HUES48 (cell line): ENCODE measurements at regions not wholly inside any gene's neighbourhood (a gene's known extent, or its start where the extent isn't known, plus 50 kb on each side); places are given as distances from the start of the nearest gene placed in this dataset.

Experiments
- H3K27ac ChIP-seq: one replicate; pipeline ENCODE4 v1.7.0; 2013; ENCODE audit warnings: low read depth, low read length, inconsistent platforms
- H3K27me3 ChIP-seq: 2 replicates; pipeline ENCODE4 v1.6.1; 2013; ENCODE audit warnings: mild to moderate bottlenecking, low read length; ENCODE audit not compliant: control insufficient read depth, insufficient read depth
- H3K36me3 ChIP-seq: 2 replicates; pipeline ENCODE4 v1.6.1; 2013; ENCODE audit warnings: low read length; ENCODE audit not compliant: control insufficient read depth, insufficient read depth
- H3K4me1 ChIP-seq: 2 replicates; pipeline ENCODE4 v1.6.1; 2013; ENCODE audit warnings: mild to moderate bottlenecking, low read length; ENCODE audit not compliant: control insufficient read depth, insufficient read depth
- H3K4me3 ChIP-seq: 2 replicates; pipeline ENCODE4 v1.5.1; 2013; ENCODE audit warnings: mild to moderate bottlenecking, low read depth, low read length
- H3K9ac ChIP-seq: 2 replicates; pipeline ENCODE4 v1.6.1; 2013; ENCODE audit warnings: mild to moderate bottlenecking, low read depth, low read length, moderate library complexity
- H3K9me3 ChIP-seq: 2 replicates; pipeline ENCODE4 v1.6.1; 2013; ENCODE audit warnings: low read length; ENCODE audit not compliant: control insufficient read depth, insufficient read depth

- no peak overlapping the region for H3K27ac ChIP-seq
- no peaks in the 10 kb centered on the region for H3K36me3 ChIP-seq
- H3K9me3 ChIP-seq: no peaks in the 10 kb centered on the region
- H3K27me3 ChIP-seq: no peaks in the 10 kb centered on the region
- no peak overlapping the region for H3K9ac ChIP-seq
- H3K4me3 ChIP-seq: no peak overlapping the region
- peaks cover 4% of the 10 kb centered on the region for H3K4me1 ChIP-seq
These were observed 706.3 kb upstream of the WWC1 start for GRCh38 chr5:167585184-167585583.

DNA sequence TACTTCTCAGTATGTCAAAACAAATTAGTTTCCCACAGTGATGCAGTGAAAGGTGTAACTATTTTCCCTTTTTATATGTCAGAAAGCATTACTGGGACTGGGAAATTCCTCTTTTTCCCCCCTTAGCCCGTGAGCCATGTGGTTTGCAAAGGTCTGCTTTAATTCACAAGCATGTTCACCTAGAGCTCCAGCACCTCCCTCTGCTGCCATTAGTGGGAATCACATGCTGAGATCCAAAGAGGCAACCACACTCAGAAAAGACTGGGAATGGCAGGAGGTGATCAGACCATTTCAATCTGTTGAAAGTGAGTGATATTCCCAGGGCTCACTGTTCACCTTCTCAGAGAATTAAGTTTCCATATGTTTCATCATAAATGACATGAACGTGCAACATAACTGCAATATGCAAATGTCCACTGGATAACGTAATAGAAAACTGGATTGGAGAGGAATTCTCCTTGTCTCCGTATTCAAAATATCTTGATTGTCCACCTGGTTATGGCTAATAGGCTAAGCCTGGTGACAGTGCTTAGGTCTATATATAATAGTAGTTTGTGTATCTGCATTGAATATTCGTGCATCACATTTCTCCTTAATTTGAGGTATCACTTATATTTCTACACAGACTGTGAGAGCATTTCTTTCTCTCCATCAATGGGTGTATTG lies 703.5 kb upstream of the WWC1 start:
- H3K4me1 ChIP-seq: peaks cover 4% of the 10 kb centered on the region
- no peaks in the 10 kb centered on the region for H3K36me3 ChIP-seq
- H3K27me3 ChIP-seq: no peaks in the 10 kb centered on the region
- no peak overlapping the region for H3K4me3 ChIP-seq
- no peak overlapping the region for H3K27ac ChIP-seq
- H3K9ac ChIP-seq: no peak overlapping the region
- H3K9me3 ChIP-seq: no peaks in the 10 kb centered on the region

DNA sequence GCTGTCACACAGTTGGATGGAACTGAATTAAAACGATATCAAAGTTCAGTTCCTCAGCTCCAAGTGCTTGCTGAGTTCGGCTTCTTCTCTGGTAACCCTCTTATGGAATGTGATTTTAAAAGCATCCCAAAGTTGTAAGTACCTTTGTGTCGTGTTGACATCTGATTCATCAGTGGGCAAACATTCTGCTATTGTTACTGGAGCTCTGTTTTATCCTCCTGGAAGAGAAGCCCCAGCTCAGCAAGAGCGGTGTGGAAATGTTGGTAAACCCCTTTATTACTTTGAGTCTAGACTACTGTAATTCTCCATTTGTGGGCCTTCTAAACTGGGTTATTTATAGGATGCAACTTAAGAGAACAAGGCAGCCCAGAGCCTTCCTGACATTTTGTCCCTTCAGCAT lies 699.3 kb upstream of the WWC1 start:
- no peaks in the 10 kb centered on the region for H3K27me3 ChIP-seq
- H3K9ac ChIP-seq: no peak overlapping the region
- peaks cover 8% of the 10 kb centered on the region for H3K4me1 ChIP-seq
- H3K9me3 ChIP-seq: no peaks in the 10 kb centered on the region
- H3K27ac ChIP-seq: no peak overlapping the region
- no peaks in the 10 kb centered on the region for H3K36me3 ChIP-seq
- H3K4me3 ChIP-seq: no peak overlapping the region

GRCh38 chr5:167593329-167594060 lies 698.0 kb upstream of the WWC1 start:
- Histone ChIP-seq H3K27me3 (no peaks in the 10 kb centered on the region), H3K9me3 (no peaks in the 10 kb centered on the region), H3K4me3 (no peak overlapping the region), H3K36me3 (no peaks in the 10 kb centered on the region), H3K9ac (no peak overlapping the region), H3K4me1 (0 out of 2 replicates have a peak, but pooled peaks cover 4% of the 10 kb centered on the region), H3K27ac (no peak overlapping the region)

DNA sequence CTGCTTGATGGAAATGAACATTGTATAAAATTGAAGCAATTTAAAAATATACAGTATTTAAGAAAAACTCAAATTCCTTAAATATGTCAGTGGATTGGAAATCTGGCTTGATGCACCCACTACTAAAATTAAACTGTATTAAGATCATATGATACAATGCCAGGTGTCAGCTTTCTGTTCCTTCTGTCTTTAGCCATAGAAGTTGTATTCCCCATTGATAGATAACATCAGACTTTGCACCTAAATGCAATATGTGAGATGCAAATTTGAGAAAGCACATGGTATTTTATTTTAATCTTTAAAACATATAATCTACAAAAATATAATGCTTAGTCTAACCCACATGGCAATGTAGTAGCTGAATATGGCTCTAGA lies 697.4 kb upstream of the WWC1 start:
- Histone ChIP-seq H3K36me3 (no peaks in the 10 kb centered on the region), H3K27me3 (no peaks in the 10 kb centered on the region), H3K9ac (no peak overlapping the region), H3K4me1 (0 out of 2 replicates have a peak, but pooled peaks cover 4% of the 10 kb centered on the region), H3K4me3 (no peak overlapping the region), H3K27ac (no peak overlapping the region), H3K9me3 (no peaks in the 10 kb centered on the region)

GRCh38 chr5:167594750-167595149 lies 696.7 kb upstream of the WWC1 start:
- Histone ChIP-seq H3K4me3 (no peak overlapping the region), H3K27me3 (no peaks in the 10 kb centered on the region), H3K4me1 (0 out of 2 replicates have a peak, but pooled peaks cover 4% of the 10 kb centered on the region), H3K36me3 (no peaks in the 10 kb centered on the region), H3K9ac (no peak overlapping the region), H3K27ac (no peak overlapping the region), H3K9me3 (no peaks in the 10 kb centered on the region)

GRCh38 chr5:167595196-167595595 lies 696.2 kb upstream of the WWC1 start:
- H3K36me3 ChIP-seq: no peaks in the 10 kb centered on the region
- H3K4me1 ChIP-seq: 0 out of 2 replicates have a peak, but pooled peaks cover 6% of the 10 kb centered on the region
- H3K27me3 ChIP-seq: no peaks in the 10 kb centered on the region
- no peak overlapping the region for H3K4me3 ChIP-seq
- no peak overlapping the region for H3K9ac ChIP-seq
- no peak overlapping the region for H3K27ac ChIP-seq
- H3K9me3 ChIP-seq: no peaks in the 10 kb centered on the region

- Histone ChIP-seq H3K27ac (no peak overlapping the region), H3K27me3 (no peaks in the 10 kb centered on the region), H3K9ac (no peak overlapping the region), H3K4me3 (no peak overlapping the region), H3K9me3 (no peaks in the 10 kb centered on the region), H3K36me3 (no peaks in the 10 kb centered on the region), H3K4me1 (peaks cover 22% of the 10 kb centered on the region; the same call in 1 of the 2 replicates)
These were observed 693.3 kb upstream of the WWC1 start for GRCh38 chr5:167598166-167598565.

DNA sequence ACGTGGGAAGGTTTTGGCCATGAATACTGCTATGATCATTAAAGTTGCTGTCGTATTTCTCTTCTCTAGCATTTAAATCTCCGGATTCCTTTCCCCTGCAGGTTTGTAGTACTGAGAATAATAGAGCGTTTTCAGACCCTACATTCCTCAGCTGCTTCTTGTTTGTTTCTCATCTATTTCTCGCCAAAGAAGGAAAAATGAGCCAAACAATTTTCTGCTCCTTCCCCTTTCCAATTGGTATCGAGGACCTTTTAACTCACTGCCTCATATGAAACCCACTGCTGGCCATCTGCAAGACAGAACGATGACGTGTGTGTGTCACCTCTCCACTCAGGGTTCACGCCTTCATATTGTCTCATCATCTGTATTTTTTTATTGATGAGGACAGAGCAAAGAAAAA lies 689.4 kb upstream of the WWC1 start:
- peaks cover 18% of the 10 kb centered on the region; the same call in 1 of the 2 replicates for H3K4me1 ChIP-seq
- no peak overlapping the region for H3K27ac ChIP-seq
- no peaks in the 10 kb centered on the region for H3K27me3 ChIP-seq
- no peaks in the 10 kb centered on the region for H3K9me3 ChIP-seq
- no peaks in the 10 kb centered on the region for H3K36me3 ChIP-seq
- H3K4me3 ChIP-seq: no peak overlapping the region
- no peak overlapping the region for H3K9ac ChIP-seq

- Histone ChIP-seq H3K27me3 (no peaks in the 10 kb centered on the region), H3K9me3 (no peaks in the 10 kb centered on the region), H3K9ac (no peak overlapping the region), H3K4me1 (peaks cover 18% of the 10 kb centered on the region; the same call in 1 of the 2 replicates), H3K36me3 (no peaks in the 10 kb centered on the region), H3K4me3 (no peak overlapping the region), H3K27ac (no peak overlapping the region)
These were observed 688.3 kb upstream of the WWC1 start for GRCh38 chr5:167603135-167603534.
